ENCODE measurements at regions not wholly inside any gene's neighbourhood (a gene's known extent, or its start where the extent isn't known, plus 50 kb on each side); places are given as distances from the start of the nearest gene placed in this dataset.

DNA sequence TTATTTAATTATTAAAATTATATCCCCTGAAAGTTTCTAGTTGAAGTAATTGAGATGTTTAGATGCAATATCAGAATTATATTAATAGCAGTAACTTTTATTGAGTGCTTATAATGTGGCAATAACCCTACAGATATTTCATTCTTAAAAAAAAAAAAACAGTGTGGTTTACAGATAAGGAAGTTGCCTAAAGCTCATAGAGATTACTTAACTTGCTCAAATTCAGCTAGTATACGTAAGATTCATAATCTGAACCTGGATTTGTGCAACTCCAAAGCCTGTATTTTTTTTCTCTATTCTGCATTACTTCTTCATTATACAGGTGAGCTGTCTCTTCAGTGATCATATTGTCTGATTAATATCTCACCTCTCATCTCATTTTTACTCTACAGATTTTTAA, 156.0 kb upstream of the PTBP2 start:
- TF ChIP-seq, protein P1, sequence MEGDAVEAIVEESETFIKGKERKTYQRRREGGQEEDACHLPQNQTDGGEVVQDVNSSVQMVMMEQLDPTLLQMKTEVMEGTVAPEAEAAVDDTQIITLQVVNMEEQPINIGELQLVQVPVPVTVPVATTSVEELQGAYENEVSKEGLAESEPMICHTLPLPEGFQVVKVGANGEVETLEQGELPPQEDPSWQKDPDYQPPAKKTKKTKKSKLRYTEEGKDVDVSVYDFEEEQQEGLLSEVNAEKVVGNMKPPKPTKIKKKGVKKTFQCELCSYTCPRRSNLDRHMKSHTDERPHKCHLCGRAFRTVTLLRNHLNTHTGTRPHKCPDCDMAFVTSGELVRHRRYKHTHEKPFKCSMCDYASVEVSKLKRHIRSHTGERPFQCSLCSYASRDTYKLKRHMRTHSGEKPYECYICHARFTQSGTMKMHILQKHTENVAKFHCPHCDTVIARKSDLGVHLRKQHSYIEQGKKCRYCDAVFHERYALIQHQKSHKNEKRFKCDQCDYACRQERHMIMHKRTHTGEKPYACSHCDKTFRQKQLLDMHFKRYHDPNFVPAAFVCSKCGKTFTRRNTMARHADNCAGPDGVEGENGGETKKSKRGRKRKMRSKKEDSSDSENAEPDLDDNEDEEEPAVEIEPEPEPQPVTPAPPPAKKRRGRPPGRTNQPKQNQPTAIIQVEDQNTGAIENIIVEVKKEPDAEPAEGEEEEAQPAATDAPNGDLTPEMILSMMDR (IDR thresholded peaks at IDR 0.05; ENCODE audit: control extremely low read depth, extremely low read depth, low read depth, missing control alignments), result no peak
- DNase-seq (ENCODE audit: extremely low spot score), result no peak
- POLR2A ChIA-PET, result no interaction called here

DNA sequence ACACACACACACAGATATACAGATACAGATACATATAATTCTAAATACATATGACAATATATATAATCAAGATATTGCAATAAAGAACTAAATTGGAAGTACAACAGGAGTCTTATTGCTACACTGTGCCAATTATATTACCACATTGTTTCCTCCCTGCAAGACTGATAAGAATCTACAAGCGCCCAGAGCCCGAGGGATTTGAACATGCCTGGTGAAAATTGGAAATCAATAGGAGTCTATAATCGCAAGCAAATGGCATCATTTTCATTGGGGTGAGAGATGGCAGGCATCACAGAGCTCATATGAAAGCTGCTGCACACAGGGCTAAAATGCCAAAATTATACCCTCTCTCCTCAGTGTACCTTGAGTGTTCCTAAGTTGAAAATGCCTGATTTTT, 152.9 kb upstream of the PTBP2 start:
- CTCF ChIA-PET, result no interaction called here
- no peak for DNase-seq (ENCODE audit: extremely low spot score)
- POLR2A ChIA-PET, result no interaction called here
- TF ChIP-seq, protein P1 (IDR thresholded peaks at IDR 0.05; ENCODE audit: control extremely low read depth, extremely low read depth, low read depth, missing control alignments), result no peak

More for the DNA sequence above, 156.0 kb upstream of the PTBP2 start:
- CTCF ChIA-PET, result interaction anchor here (0.9 kb wide), 1 partner anchor 46 kb away, joined by 3 read pairs; no protein-coding TSS in a partner anchor

DNA sequence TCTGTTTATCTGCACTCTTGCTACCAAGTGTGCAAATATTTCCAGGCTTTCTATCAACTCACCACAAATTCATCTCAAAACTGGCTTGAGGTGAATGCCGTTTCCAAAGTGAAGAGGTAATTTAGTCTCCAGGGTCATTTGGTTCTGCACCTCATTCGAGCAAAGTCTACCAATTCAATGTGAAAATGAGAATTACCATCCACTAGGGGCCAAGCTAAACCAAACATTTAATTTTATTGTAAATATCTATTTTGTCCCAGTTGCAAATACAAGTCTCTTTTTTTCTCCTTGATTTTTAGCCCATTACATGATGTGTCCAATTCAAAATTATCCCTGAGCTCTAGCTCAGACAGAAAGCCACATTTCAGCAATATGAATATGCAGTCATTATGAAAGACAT, 152.3 kb upstream of the PTBP2 start:
- TF ChIP-seq, protein P1 (IDR thresholded peaks at IDR 0.05; ENCODE audit: control extremely low read depth, extremely low read depth, low read depth, missing control alignments), result no peak
- ChIA-PET CTCF (no interaction called here), POLR2A (no interaction called here)
- no peak for DNase-seq (ENCODE audit: extremely low spot score)

DNA sequence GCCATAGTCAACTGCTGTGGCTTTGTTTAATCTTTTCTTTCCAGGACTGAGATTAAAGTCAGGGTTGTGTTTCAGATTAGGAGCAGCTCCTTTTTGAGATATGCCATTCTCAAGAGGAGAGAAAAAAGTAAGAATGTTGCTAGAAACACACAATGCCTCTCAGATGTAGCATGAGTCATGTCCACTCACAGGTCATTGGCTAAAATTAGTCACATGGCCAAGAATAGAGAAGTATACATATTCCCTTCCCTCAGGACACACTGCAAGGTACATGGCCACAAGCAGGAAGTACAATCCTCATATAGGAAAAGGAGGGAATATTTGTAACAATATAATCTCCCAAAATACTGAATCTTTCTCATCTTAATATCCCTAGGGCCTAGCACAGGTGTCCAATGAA, 141.9 kb upstream of the PTBP2 start:
- no peak for DNase-seq (ENCODE audit: extremely low spot score)
- CTCF ChIA-PET, result no interaction called here
- POLR2A ChIA-PET, result no interaction called here
- TF ChIP-seq, protein P1 (IDR thresholded peaks at IDR 0.05; ENCODE audit: control extremely low read depth, extremely low read depth, low read depth, missing control alignments), result no peak

DNA sequence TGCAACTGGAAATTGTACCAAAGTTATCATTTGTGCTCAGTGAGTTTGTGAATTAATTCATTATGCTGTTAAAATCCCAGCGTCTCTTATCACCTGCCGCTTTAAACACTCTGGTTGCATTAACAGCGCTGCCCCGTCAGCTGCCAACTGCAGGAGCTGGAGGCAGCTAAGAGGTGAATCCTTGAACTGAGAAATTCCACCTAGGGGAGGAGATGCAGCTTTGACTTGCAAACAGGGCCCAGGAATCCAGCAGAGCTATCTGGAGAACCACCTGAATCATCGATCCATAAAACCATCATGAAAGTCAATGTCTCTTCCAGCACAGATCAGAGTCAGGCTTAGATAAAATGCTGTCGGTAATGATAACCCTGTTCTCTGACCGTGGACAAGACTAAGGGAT, 140.7 kb upstream of the PTBP2 start:
- TF ChIP-seq, protein P1 (IDR thresholded peaks at IDR 0.05; ENCODE audit: control extremely low read depth, extremely low read depth, low read depth, missing control alignments), result no peak
- ChIA-PET CTCF (no interaction called here), POLR2A (no interaction called here)
- DNase-seq (ENCODE audit: extremely low spot score), result no peak

DNA sequence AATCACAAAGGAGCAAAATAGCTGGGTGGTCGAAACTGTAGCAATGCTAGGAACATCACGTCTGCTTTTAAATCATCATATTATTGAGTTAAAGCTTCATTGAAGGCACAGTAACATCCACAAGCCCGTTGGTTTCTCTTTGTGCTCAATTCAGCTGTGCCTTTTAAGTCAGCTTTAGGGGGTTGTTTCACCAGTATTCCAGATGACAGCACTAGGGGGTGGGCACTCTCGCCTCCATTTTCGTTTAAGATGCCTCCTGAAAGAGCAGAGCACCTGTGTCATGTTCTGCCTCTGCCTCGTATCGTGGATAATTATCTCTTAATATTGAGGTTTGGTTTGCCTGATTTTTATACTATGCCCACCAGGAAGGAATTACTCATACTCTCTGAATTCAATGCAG, 139.8 kb upstream of the PTBP2 start:
- DNase-seq (ENCODE audit: extremely low spot score), result no peak
- TF ChIP-seq, protein P1 (IDR thresholded peaks at IDR 0.05; ENCODE audit: control extremely low read depth, extremely low read depth, low read depth, missing control alignments), result no peak
- ChIA-PET CTCF (no interaction called here), POLR2A (no interaction called here)

DNA sequence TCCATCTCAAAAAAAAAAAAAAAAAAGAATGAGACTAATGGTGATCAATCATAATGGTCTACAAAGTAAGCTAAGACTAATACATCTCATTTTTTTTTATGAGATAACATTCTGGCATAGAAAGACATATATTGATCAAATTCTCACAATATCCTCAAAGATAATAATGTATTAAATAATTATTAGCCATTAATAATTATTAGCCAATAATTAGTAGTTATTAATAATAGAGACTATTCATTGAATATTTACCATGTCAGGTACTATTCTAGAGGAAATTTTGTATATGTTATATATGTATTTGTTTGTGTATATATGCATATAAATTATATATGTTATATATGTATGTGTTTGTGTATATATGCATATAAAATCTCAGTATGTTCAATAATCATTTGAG, 137.7 kb upstream of the PTBP2 start:
- TF ChIP-seq, protein P1 (IDR thresholded peaks at IDR 0.05; ENCODE audit: control extremely low read depth, extremely low read depth, low read depth, missing control alignments), result no peak
- DNase-seq (ENCODE audit: extremely low spot score), result no peak
- ChIA-PET POLR2A (no interaction called here), CTCF (no interaction called here)

All from GM10248 (cell line).